ENCODE measurements at regions not wholly inside any gene's neighbourhood (a gene's known extent, or its start where the extent isn't known, plus 50 kb on each side); places are given as distances from the start of the nearest gene placed in this dataset.
"Not testable (repeated sequence)": the region's sequence is repeated elsewhere in the genome, so short reads cannot be mapped to it uniquely, and the experiment has no call there.

- H3K9ac ChIP-seq (ENCODE audit: extremely low read depth, low read length, poor library complexity, severe bottlenecking) = no peak overlapping the region
- H3K4me3 ChIP-seq (ENCODE audit: low read length) = no peak overlapping the region
- H3K4me1 ChIP-seq (ENCODE audit: control insufficient read depth, insufficient read depth, low read length) = no peaks in the 10 kb centered on the region
- H3K27ac Mint-ChIP-seq = peak overlapping the region; percentile 76
- WGBS, 2 experiments (ENCODE audit: insufficient coverage in 1 of 2, insufficient read length in 1 of 2) = 91 to 92% methylated on average over 2 to 3 of the region's 3 CpGs
- no peak overlapping the region for H3K27ac ChIP-seq (ENCODE audit: low read depth, low read length)
- H3K4me1 Mint-ChIP-seq = peaks cover 27% of the 10 kb centered on the region
- H3K9me3 ChIP-seq (ENCODE audit: control insufficient read depth, low read length) = no peaks in the 10 kb centered on the region
- H3K36me3 Mint-ChIP-seq (ENCODE audit: low read depth) = peaks cover 2% of the 10 kb centered on the region
- H3K9me3 Mint-ChIP-seq = peaks cover 4% of the 10 kb centered on the region
- DNase-seq = no peak
- no peaks in the 10 kb centered on the region for H3K36me3 ChIP-seq (ENCODE audit: control insufficient read depth, insufficient read depth, low read length)
- no peak for TF ChIP-seq CTCF (conservative IDR thresholded peaks at IDR 0.05)
- no peaks in the 10 kb centered on the region for H3K27me3 Mint-ChIP-seq (ENCODE audit: insufficient read depth)
- no peak overlapping the region for H3K4me3 Mint-ChIP-seq
- H3K27me3 ChIP-seq (ENCODE audit: control insufficient read depth, insufficient read depth, low read length, poor library complexity, severe bottlenecking) = no peaks in the 10 kb centered on the region
These were observed 315.2 kb upstream of the PAPPA start for GRCh38 chr9:115838417-115838816.

GRCh38 chr9:115844433-115844832, 309.2 kb upstream of the PAPPA start:
- not testable (repeated sequence) for H3K9me3 ChIP-seq (ENCODE audit: control insufficient read depth, low read length); H3K9ac ChIP-seq (ENCODE audit: extremely low read depth, low read length, poor library complexity, severe bottlenecking); H3K27ac Mint-ChIP-seq; H3K27ac ChIP-seq (ENCODE audit: low read depth, low read length); H3K4me3 ChIP-seq (ENCODE audit: low read length); H3K27me3 Mint-ChIP-seq (ENCODE audit: insufficient read depth); H3K36me3 ChIP-seq (ENCODE audit: control insufficient read depth, insufficient read depth, low read length); H3K36me3 Mint-ChIP-seq (ENCODE audit: low read depth); H3K27me3 ChIP-seq (ENCODE audit: control insufficient read depth, insufficient read depth, low read length, poor library complexity, severe bottlenecking); H3K4me1 ChIP-seq (ENCODE audit: control insufficient read depth, insufficient read depth, low read length)
- H3K9me3 Mint-ChIP-seq = peaks cover 16% of the 10 kb centered on the region
- H3K4me3 Mint-ChIP-seq = peak overlapping the region; percentile 61
- H3K4me1 Mint-ChIP-seq = peaks cover 15% of the 10 kb centered on the region
- DNase-seq = peak; percentile 56
- WGBS, 2 experiments (ENCODE audit: insufficient coverage in 1 of 2, insufficient read length in 1 of 2) = 88% methylated on average over 5 of the region's 8 CpGs; no CpG with 5 or more reads in 1 of the 2 experiments

GRCh38 chr9:115845648-115846312, 307.8 kb upstream of the PAPPA start:
- Histone ChIP-seq H3K27ac (ENCODE audit: low read depth, low read length) (no peak overlapping the region), H3K9me3 (ENCODE audit: control insufficient read depth, low read length) (no peaks in the 10 kb centered on the region), H3K27me3 (ENCODE audit: control insufficient read depth, insufficient read depth, low read length, poor library complexity, severe bottlenecking) (no peaks in the 10 kb centered on the region), H3K4me3 (ENCODE audit: low read length) (no peak overlapping the region), H3K9ac (ENCODE audit: extremely low read depth, low read length, poor library complexity, severe bottlenecking) (no peak overlapping the region), H3K36me3 (ENCODE audit: control insufficient read depth, insufficient read depth, low read length) (no peaks in the 10 kb centered on the region), H3K4me1 (ENCODE audit: control insufficient read depth, insufficient read depth, low read length) (no peaks in the 10 kb centered on the region)
- peaks cover 4% of the 10 kb centered on the region for H3K4me1 Mint-ChIP-seq
- TF ChIP-seq CTCF (conservative IDR thresholded peaks at IDR 0.05) = no peak
- no peak overlapping the region for H3K4me3 Mint-ChIP-seq
- peaks cover 3% of the 10 kb centered on the region for H3K36me3 Mint-ChIP-seq (ENCODE audit: low read depth)
- DNase-seq = peak; percentile 53
- 91 to 100% methylated on average over 3 of the region's 3 CpGs for WGBS, 2 experiments (ENCODE audit: insufficient coverage in 1 of 2, insufficient read length in 1 of 2)
- H3K9me3 Mint-ChIP-seq = peaks cover 16% of the 10 kb centered on the region
- H3K27ac Mint-ChIP-seq = no peak overlapping the region
- H3K27me3 Mint-ChIP-seq (ENCODE audit: insufficient read depth) = peaks cover 4% of the 10 kb centered on the region

- Mint-ChIP-seq H3K4me3 (no peak overlapping the region), H3K27ac (no peak overlapping the region), H3K4me1 (peaks cover 4% of the 10 kb centered on the region), H3K36me3 (ENCODE audit: low read depth) (peaks cover 3% of the 10 kb centered on the region), H3K27me3 (ENCODE audit: insufficient read depth) (peaks cover 4% of the 10 kb centered on the region), H3K9me3 (peaks cover 16% of the 10 kb centered on the region)
- H3K27me3 ChIP-seq (ENCODE audit: control insufficient read depth, insufficient read depth, low read length, poor library complexity, severe bottlenecking) = no peaks in the 10 kb centered on the region
- H3K9ac ChIP-seq (ENCODE audit: extremely low read depth, low read length, poor library complexity, severe bottlenecking) = no peak overlapping the region
- H3K36me3 ChIP-seq (ENCODE audit: control insufficient read depth, insufficient read depth, low read length) = no peaks in the 10 kb centered on the region
- no peak for TF ChIP-seq CTCF (conservative IDR thresholded peaks at IDR 0.05)
- no peak for DNase-seq
- no peak overlapping the region for H3K27ac ChIP-seq (ENCODE audit: low read depth, low read length)
- no peaks in the 10 kb centered on the region for H3K9me3 ChIP-seq (ENCODE audit: control insufficient read depth, low read length)
- no peak overlapping the region for H3K4me3 ChIP-seq (ENCODE audit: low read length)
- WGBS, 2 experiments (ENCODE audit: insufficient coverage in 1 of 2, insufficient read length in 1 of 2) = 79 to 86% methylated on average over 1 of the region's 1 CpG
- no peaks in the 10 kb centered on the region for H3K4me1 ChIP-seq (ENCODE audit: control insufficient read depth, insufficient read depth, low read length)
These were observed 306.4 kb upstream of the PAPPA start for GRCh38 chr9:115847216-115847615.

Data from endodermal cell (in vitro differentiated cells).